GM10266 (cell line): ENCODE measurements at regions not wholly inside any gene's neighbourhood (a gene's known extent, or its start where the extent isn't known, plus 50 kb on each side); places are given as distances from the start of the nearest gene placed in this dataset.

Experiments
- DNase-seq: peaks from one replicate; pipeline ENCODE4 v3.0.0; 2012; ENCODE audit errors: extremely low spot score
- TF ChIP-seq, protein P1 (sequence below): IDR thresholded peaks from 2 replicates; pipeline ENCODE4 v1.5.1; 2012; ENCODE audit warnings: mild to moderate bottlenecking, low read depth; ENCODE audit not compliant: control insufficient read depth, insufficient read depth; ENCODE audit errors: missing control alignments

DNA sequence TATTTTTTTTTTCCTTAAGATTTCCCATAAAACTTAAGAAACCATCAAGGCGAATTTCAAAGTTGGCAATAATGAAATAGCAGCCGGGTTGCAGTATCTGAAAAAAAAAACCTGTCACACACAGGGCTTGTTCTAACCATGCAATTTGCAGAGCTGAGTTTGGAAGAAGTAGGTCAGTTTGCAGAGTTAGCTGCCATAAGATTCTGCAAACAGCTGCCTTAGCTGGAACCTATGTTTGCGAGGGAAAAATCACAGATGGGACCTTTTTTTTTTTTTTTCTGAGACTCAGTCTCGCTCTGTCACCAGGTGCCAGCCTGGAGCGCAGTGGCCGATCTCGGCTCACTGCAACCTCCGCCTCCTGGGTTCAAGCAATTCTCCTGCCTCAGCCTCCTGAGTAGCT lies 98.5 kb upstream of the HS3ST4 start:
- DNase-seq, result no peak

DNA sequence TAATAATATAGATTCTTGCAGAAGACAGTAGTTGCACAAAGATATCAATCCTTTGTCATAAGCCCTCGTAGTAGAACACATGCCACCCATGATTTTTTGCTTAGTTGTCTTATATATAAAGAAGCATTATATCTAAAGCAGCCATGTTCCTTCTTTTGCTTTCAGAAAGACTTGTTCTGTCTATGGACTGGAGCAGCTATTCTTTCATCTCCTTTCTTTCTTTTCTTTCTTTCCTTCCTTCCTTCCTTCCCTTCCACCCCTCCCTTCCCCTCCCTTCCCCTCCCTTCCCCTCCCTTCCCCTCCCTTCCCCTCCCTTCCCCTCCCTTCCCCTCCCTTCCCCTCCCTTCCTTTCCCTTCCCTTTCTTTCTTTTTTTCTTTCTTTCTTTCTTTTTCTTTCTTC lies 104.0 kb upstream of the HS3ST4 start:
- DNase-seq, result no peak
- TF ChIP-seq, protein P1, sequence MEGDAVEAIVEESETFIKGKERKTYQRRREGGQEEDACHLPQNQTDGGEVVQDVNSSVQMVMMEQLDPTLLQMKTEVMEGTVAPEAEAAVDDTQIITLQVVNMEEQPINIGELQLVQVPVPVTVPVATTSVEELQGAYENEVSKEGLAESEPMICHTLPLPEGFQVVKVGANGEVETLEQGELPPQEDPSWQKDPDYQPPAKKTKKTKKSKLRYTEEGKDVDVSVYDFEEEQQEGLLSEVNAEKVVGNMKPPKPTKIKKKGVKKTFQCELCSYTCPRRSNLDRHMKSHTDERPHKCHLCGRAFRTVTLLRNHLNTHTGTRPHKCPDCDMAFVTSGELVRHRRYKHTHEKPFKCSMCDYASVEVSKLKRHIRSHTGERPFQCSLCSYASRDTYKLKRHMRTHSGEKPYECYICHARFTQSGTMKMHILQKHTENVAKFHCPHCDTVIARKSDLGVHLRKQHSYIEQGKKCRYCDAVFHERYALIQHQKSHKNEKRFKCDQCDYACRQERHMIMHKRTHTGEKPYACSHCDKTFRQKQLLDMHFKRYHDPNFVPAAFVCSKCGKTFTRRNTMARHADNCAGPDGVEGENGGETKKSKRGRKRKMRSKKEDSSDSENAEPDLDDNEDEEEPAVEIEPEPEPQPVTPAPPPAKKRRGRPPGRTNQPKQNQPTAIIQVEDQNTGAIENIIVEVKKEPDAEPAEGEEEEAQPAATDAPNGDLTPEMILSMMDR, result no peak

More for the DNA sequence above, 98.5 kb upstream of the HS3ST4 start:
- TF ChIP-seq, protein P1, result no peak

DNA sequence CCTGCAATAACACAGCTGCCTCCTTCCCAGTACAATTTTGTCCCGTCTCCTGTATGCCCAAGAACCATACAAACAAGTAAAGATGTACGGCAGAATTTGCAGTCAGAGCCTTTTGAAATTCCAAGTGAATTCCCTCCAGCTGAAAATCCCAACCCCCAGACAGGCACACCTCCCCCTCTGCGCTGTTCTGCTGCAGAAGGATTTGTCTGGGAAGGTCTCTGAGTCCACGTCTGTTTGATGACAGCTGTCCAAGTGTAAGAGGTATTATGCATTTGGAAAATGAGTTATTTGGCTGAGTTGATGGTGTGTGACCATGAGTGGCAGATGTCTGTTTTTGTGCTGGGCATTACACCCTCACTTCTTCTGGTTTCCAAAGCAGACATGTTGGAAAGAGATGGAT lies 104.9 kb upstream of the HS3ST4 start:
- no peak for DNase-seq
- TF ChIP-seq, protein P1, result no peak

DNA sequence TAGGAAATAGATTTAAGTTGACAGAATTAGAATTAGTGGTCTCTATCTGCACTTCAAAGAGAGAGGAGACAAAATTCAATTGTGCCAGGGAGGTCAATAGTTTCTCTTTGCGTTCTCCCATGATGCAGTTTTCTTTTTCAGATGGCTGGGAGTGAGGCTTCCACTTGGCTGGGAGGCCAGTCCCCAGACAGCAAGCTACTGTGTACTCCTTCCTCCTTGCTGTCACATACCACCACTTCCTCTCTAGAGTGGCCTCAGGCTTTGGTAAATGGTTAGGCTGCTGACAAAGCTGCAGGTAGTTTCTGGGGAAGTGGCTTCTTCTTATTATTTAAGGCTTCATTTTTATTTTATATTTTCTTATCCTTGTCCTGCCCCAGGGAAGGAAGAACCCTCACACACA lies 106.2 kb upstream of the HS3ST4 start:
- DNase-seq, result no peak
- TF ChIP-seq, protein P1, result no peak

DNA sequence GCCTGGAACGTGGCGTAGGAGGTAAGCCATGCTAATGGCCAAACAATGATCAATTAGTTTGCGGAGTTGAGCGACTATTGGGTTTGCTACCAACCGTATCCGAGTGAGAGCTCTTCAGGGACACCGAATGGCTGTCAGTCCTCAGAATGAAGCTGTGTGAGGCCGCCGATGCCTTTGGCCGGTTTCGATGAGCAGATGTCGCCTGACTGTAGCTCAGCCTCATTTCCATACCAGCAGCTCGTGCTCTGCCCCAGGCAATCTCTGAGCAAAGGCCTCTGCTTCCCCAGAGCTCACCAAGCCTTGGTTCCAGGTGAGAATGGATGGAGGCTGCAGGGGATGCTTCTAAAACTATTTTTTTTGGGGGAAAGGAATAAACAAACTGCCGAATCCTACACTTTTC lies 111.7 kb upstream of the HS3ST4 start:
- TF ChIP-seq, protein P1, result no peak
- no peak for DNase-seq

DNA sequence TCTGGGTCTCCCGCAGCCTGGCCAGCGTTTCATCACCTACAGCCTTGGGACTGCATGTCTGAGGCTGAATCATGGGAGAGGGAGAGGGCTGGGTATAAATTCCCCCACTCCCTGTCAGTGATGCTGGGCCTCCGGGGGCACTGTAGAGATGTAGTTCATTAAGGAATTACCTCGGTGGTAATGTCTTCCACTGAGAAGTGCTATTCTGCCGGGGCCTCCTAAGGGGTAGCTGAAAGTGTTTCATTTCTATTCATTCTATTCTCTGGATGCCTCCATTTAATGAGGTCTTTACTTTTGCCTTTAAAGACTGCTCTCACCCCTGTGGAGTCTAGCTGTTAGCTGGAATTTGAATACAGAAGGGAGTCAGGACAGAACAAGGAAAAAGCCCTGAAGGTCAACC lies 116.4 kb upstream of the HS3ST4 start:
- no peak for DNase-seq
- TF ChIP-seq, protein P1, result no peak

DNA sequence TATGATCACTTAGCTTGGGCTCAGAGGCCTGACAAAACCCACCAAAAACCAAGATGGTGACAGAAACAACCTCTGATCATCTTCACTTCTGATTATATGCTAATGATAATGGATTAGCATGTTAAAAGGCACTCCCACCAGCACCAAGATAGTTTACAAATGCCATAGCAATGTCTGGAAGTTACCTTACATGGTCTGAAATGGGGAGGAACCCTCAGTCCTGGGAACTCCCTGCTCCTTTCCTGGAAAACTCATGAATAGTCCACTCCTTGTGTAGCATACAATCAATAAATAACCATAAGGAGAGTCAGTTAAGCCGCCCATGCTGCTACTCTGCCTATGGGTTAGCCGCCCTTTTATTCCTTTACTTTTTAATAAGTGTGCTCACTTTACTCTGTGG lies 120.0 kb upstream of the HS3ST4 start:
- TF ChIP-seq, protein P1, result no peak
- no peak for DNase-seq

DNA sequence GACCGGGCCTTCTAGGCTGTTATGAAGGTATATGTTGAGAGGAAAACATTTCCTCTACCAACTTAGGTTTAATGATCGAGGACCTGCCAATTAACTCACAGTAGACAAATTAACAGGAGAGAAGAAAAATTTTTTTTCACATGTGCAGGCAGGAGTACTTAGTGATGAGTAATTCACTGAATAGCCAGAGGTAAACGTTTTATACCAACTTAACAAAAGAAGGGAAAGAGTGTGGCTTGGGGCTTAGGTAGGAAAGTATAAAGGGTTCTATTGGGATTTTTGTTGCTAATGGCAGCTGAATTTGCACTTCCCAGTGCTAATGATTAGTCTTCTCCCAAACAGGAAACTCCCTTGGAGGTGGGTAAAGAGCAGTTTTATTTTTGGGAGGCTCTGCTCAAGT lies 121.6 kb upstream of the HS3ST4 start:
- TF ChIP-seq, protein P1, result no peak
- DNase-seq, result no peak
